Psoas muscle (tissue), 7 donors: ENCODE measurements at regions not wholly inside any gene's neighbourhood (a gene's known extent, or its start where the extent isn't known, plus 50 kb on each side); places are given as distances from the start of the nearest gene placed in this dataset.

ENCODE experiments used
- ATAC-seq, 4 donors: fragments of 200-7000 bp; cut with Tn5 transposase; one replicate each; pipeline ENCODE4 v1.9.1; 2020; ENCODE audit warnings: moderate library complexity in 3 of 4, mild to moderate bottlenecking in 2 of 4
- DNase-seq, 2 donors: peaks; one replicate each; pipeline ENCODE4 v3.0.0-alpha.2; 2020
- H3K27ac ChIP-seq: fragments of 200-600 bp; one replicate; pipeline ENCODE4 v1.8.0; 2022
- H3K27me3 ChIP-seq, 3 donors: fragments of 200-600 bp in 1 of 3; one replicate each; pipeline versions ENCODE4 v1.6.1 to v1.8.0; 2013 to 2022; ENCODE audit warnings: low read length in 2 of 3, mild to moderate bottlenecking in 2 of 3, moderate library complexity in 1 of 3; ENCODE audit not compliant: insufficient read depth in 3 of 3
- H3K36me3 ChIP-seq, 2 donors: fragments of 200-600 bp in 1 of 2; one replicate each; pipeline versions ENCODE4 v1.6.1 to v1.8.0; 2013 to 2022; ENCODE audit warnings: low read depth in 1 of 2, mild to moderate bottlenecking in 1 of 2, moderate library complexity in 1 of 2; ENCODE audit not compliant: insufficient read depth in 1 of 2
- H3K4me1 ChIP-seq: fragments of 200-600 bp; one replicate; pipeline ENCODE4 v1.8.0; 2022
- H3K4me3 ChIP-seq: fragments of 200-600 bp; one replicate; pipeline ENCODE4 v1.8.0; 2022; ENCODE audit warnings: mild to moderate bottlenecking
- H3K9me3 ChIP-seq: fragments of 200-600 bp; one replicate; pipeline ENCODE4 v1.8.0; 2022
- WGBS, 3 donors: extraction: QIAGEN DNeasy Blood & Tissue Kit; methylation state at CpG; one replicate each; pipeline versions ENCODE4 v1.1.6 to v1.1.7; 2013; 5-methylcytosine and 5-hydroxymethylcytosine counted together
- intact Hi-C, 2 donors: fragments of 100-400 bp; cut with DNase I; formaldehyde crosslinking; loops; one replicate each; pipeline versions ENCODE4 v1.11.0 to v1.14.2; 2022
- TF ChIP-seq, protein P1 (sequence below): fragments of 200-600 bp; IDR thresholded peaks from one replicate; pipeline ENCODE4 v1.8.0; 2022; ENCODE audit warnings: antibody characterized with exemption
- donor health status: healthy with polysubstance abuse.
- donor health status: DM: no; HTN: no; CAD: no; lungs with moderate emphysema.
- donor health status: Bipolar disorder and iron deficiency.
- donor health status: healthy.
- donor health status: DM: yes; HTN: yes; CAD: no.
- donor health status: DM: no; HTN: no; CAD: no.
- donor health status: DM: yes; HTN: yes; CAD: no.

GRCh38 chr13:109383683-109384082 is 402.7 kb downstream of the IRS2 start:
- ATAC-seq (no peak), DNase-seq (no peak)
- TF ChIP-seq, protein P1, sequence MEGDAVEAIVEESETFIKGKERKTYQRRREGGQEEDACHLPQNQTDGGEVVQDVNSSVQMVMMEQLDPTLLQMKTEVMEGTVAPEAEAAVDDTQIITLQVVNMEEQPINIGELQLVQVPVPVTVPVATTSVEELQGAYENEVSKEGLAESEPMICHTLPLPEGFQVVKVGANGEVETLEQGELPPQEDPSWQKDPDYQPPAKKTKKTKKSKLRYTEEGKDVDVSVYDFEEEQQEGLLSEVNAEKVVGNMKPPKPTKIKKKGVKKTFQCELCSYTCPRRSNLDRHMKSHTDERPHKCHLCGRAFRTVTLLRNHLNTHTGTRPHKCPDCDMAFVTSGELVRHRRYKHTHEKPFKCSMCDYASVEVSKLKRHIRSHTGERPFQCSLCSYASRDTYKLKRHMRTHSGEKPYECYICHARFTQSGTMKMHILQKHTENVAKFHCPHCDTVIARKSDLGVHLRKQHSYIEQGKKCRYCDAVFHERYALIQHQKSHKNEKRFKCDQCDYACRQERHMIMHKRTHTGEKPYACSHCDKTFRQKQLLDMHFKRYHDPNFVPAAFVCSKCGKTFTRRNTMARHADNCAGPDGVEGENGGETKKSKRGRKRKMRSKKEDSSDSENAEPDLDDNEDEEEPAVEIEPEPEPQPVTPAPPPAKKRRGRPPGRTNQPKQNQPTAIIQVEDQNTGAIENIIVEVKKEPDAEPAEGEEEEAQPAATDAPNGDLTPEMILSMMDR: no peak
- 69 to 90% (median 82%) methylated on average over 1 of the region's 1 CpG for WGBS, 3 donors
- H3K27ac ChIP-seq: no peak overlapping the region
- H3K36me3 ChIP-seq: no peaks in the 10 kb centered on the region
- H3K9me3 ChIP-seq: no peaks in the 10 kb centered on the region
- no peaks in the 10 kb centered on the region for H3K27me3 ChIP-seq
- no peaks in the 10 kb centered on the region for H3K4me1 ChIP-seq
- H3K4me3 ChIP-seq: no peak overlapping the region
- intact Hi-C loops: no loop called here

DNA sequence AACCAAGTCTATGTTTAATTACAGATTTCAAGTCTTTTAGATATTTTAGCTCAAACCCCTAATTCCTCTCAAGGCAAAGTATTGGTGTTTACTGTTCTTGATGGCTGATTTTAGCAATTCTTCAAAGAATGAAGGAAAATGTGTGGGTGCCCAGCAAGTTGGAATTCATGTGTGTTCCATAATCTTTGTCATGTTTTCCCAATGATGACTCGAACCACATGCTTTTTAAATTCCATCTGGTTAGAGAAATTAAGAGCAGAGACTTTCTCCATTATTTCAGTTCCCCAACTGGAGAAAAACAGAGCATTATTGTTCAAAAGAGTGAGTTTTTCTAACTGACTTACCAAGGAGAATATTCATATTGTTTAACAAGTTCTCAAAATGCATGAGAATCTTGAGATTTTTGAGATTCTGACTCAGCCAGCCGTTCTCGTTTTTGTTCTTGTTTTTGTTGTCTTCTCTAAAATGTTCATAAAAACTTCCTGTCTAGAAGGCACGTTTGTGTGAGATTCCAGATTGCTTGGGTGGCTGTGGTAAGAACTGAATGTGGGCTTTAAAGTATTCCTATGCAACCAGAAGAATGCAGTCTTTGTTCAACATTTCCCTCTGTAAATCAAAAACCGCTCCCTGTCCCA is 404.7 kb downstream of the IRS2 start:
- H3K36me3 ChIP-seq: no peaks in the 10 kb centered on the region
- no peak overlapping the region for H3K27ac ChIP-seq
- intact Hi-C loops: no loop called here
- no peak overlapping the region for H3K4me3 ChIP-seq
- 45 to 55% (median 50%) methylated on average over 5 of the region's 5 CpGs for WGBS, 3 donors
- no peaks in the 10 kb centered on the region for H3K27me3 ChIP-seq
- H3K9me3 ChIP-seq: no peaks in the 10 kb centered on the region
- ATAC-seq: no peak
- TF ChIP-seq, protein P1: no peak
- no peaks in the 10 kb centered on the region for H3K4me1 ChIP-seq
- DNase-seq: no peak

DNA sequence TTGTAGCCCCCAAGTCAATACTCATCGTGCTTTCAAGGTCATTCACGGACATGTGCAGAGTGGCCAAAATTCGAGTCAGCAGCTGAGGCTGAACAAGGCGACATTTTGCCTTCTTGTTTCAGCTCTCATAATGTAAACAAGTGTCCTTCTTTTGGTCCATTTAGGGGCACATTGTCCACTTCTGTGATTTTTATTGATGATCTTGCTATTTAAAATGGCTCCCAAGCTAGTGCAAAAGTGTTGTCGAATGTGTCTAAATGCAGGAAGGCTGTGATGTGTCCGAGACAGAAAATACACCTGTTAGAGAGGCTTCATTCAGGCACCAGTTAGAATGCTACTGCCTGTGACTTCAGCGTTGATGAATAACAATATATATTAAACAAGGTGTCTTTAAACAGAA is 405.9 kb downstream of the IRS2 start:
- ATAC-seq (no peak), DNase-seq (no peak)
- H3K27me3 ChIP-seq: no peaks in the 10 kb centered on the region
- whole genome bisulfite sequencing, 3 donors: 90 to 92% (median 90%) methylated on average over 7 of the region's 7 CpGs
- H3K9me3 ChIP-seq: no peaks in the 10 kb centered on the region
- no peak overlapping the region for H3K27ac ChIP-seq
- H3K36me3 ChIP-seq: no peaks in the 10 kb centered on the region
- intact Hi-C loops: no loop called here
- no peak overlapping the region for H3K4me3 ChIP-seq
- H3K4me1 ChIP-seq: no peaks in the 10 kb centered on the region
- TF ChIP-seq, protein P1: no peak

GRCh38 chr13:109379930-109380329 is 406.5 kb downstream of the IRS2 start:
- Histone ChIP-seq H3K4me1 (no peaks in the 10 kb centered on the region), H3K27me3 (no peaks in the 10 kb centered on the region), H3K27ac (no peak overlapping the region), H3K36me3 (no peaks in the 10 kb centered on the region), H3K4me3 (no peak overlapping the region), H3K9me3 (no peaks in the 10 kb centered on the region)
- intact Hi-C loops: no loop called here
- ATAC-seq: no peak
- TF ChIP-seq, protein P1: no peak
- DNase-seq: no peak
- WGBS, 3 donors: 46 to 74% (median 62%) methylated on average over 3 of the region's 3 CpGs

DNA sequence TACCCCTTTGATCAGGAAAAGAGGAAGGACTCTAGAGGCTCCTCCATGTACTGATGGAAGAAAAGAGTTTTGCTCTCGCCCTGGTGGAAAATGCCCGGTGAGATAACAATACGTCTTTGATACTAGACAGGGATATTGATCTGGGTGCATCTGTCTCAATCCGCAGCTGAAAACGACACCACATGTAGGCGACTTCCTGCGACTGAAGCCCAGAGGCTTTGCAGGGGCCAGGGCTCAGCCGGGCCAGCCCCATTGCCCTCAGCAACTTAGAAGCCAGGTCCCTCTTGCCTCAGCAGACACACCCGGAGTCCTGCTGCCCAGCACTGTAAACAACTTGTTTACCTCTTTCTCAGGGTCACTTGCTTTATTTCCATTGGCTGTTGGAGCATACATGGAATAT is 409.4 kb downstream of the IRS2 start:
- H3K9me3 ChIP-seq: no peaks in the 10 kb centered on the region
- no peak overlapping the region for H3K4me3 ChIP-seq
- TF ChIP-seq, protein P1: no peak
- ATAC-seq (no peak), DNase-seq (no peak)
- 73 to 80% (median 77%) methylated on average over 9 of the region's 9 CpGs for WGBS, 3 donors
- H3K27ac ChIP-seq: no peak overlapping the region
- H3K36me3 ChIP-seq: no peaks in the 10 kb centered on the region
- H3K27me3 ChIP-seq: no peaks in the 10 kb centered on the region
- intact Hi-C loops: no loop called here
- H3K4me1 ChIP-seq: no peaks in the 10 kb centered on the region
